ENCODE measurements at regions not wholly inside any gene's neighbourhood (a gene's known extent, or its start where the extent isn't known, plus 50 kb on each side); places are given as distances from the start of the nearest gene placed in this dataset.

DNA sequence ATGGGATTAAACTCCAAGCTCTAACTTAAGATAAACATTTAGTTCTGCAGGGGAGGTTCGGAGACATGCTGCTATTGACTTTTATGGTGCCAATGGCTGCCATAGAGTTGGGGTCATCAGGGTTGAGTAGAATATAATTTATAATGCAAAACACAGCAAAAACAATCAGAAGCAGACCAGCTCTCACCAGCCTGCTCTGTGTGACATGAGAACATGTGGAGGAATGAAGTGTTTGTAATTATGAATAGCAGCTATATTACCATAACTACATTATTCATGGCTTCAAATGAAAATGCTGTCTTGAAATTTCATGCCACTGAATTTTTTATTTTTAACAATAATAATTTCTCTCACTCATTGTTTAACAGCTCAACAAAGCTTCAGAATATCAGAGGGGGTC is 645.6 kb upstream of the CDH8 start:
- intact Hi-C loops (cut with DNase I, micrococcal nuclease) = no loop called here
- H3K27me3 Mint-ChIP-seq = no peaks in the 10 kb centered on the region
- TF ChIP-seq, protein P1, sequence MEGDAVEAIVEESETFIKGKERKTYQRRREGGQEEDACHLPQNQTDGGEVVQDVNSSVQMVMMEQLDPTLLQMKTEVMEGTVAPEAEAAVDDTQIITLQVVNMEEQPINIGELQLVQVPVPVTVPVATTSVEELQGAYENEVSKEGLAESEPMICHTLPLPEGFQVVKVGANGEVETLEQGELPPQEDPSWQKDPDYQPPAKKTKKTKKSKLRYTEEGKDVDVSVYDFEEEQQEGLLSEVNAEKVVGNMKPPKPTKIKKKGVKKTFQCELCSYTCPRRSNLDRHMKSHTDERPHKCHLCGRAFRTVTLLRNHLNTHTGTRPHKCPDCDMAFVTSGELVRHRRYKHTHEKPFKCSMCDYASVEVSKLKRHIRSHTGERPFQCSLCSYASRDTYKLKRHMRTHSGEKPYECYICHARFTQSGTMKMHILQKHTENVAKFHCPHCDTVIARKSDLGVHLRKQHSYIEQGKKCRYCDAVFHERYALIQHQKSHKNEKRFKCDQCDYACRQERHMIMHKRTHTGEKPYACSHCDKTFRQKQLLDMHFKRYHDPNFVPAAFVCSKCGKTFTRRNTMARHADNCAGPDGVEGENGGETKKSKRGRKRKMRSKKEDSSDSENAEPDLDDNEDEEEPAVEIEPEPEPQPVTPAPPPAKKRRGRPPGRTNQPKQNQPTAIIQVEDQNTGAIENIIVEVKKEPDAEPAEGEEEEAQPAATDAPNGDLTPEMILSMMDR (IDR thresholded peaks at IDR 0.05) = no peak
- peaks cover 15% of the 10 kb centered on the region for H3K9me3 Mint-ChIP-seq
- Histone ChIP-seq H3K9me3 (ENCODE audit: control insufficient read depth in 1 of 2, insufficient read depth in 1 of 2, low read length in 2 of 2) (peaks cover 18 to 20% of the 10 kb centered on the region in 2 experiments), H3K36me3 (ENCODE audit: insufficient read depth, low read length) (no peaks in the 10 kb centered on the region), H3K27ac (ENCODE audit: low read depth in 1 of 2, low read length in 2 of 2) (no peak overlapping the region), H3K4me1 (ENCODE audit: insufficient read depth, low read length) (no peaks in the 10 kb centered on the region), H3K4me3 (ENCODE audit: low read length) (no peak overlapping the region), H3K27me3 (ENCODE audit: control insufficient read depth in 1 of 2, insufficient read depth in 2 of 2, low read length in 2 of 2) (no peaks in the 10 kb centered on the region)
- ATAC-seq (ENCODE audit: poor library complexity) (no peak), DNase-seq (no peak)
- H3K4me1 Mint-ChIP-seq (ENCODE audit: low read depth) = no peaks in the 10 kb centered on the region
- no peaks in the 10 kb centered on the region for H3K36me3 Mint-ChIP-seq (ENCODE audit: low read depth)
- no peak overlapping the region for H3K27ac Mint-ChIP-seq
- ChIA-PET POLR2A (no interaction called here), CTCF (no interaction called here)
- H3K4me3 Mint-ChIP-seq = no peak overlapping the region

DNA sequence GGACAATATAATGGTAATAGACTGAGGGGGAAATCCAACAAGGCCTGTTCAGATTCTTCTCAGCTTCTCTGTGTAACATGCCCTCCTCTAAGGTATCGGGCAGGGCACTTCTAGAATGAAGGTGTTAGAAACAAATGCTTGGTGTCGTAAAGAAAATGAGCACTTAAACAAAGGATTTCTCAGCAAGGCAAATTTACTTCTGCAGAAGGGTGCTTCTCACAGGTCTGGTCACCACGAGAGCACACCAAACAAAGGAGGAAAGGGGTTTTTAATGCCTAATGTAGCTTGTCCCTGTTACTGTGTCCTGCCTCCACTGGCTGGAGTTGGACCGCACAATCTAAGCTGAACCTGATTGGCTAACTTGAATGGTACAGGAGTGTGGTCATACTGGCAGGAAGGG is 642.6 kb upstream of the CDH8 start:
- Histone ChIP-seq H3K27me3 (ENCODE audit: control insufficient read depth in 1 of 2, insufficient read depth in 2 of 2, low read length in 2 of 2) (no peaks in the 10 kb centered on the region), H3K27ac (ENCODE audit: low read depth in 1 of 2, low read length in 2 of 2) (no peak overlapping the region), H3K4me1 (ENCODE audit: insufficient read depth, low read length) (no peaks in the 10 kb centered on the region), H3K4me3 (ENCODE audit: low read length) (no peak overlapping the region), H3K36me3 (ENCODE audit: insufficient read depth, low read length) (no peaks in the 10 kb centered on the region), H3K9me3 (ENCODE audit: control insufficient read depth in 1 of 2, insufficient read depth in 1 of 2, low read length in 2 of 2) (peaks cover 8 to 18% of the 10 kb centered on the region in 2 experiments)
- Mint-ChIP-seq H3K4me1 (ENCODE audit: low read depth) (no peaks in the 10 kb centered on the region), H3K4me3 (no peak overlapping the region), H3K36me3 (ENCODE audit: low read depth) (no peaks in the 10 kb centered on the region), H3K27me3 (no peaks in the 10 kb centered on the region), H3K9me3 (peaks cover 25% of the 10 kb centered on the region), H3K27ac (no peak overlapping the region)
- ATAC-seq (ENCODE audit: poor library complexity) (no peak), DNase-seq (no peak)
- TF ChIP-seq, protein P1 (IDR thresholded peaks at IDR 0.05) = no peak
- ChIA-PET CTCF (no interaction called here), POLR2A (no interaction called here)
- intact Hi-C loops (cut with DNase I, micrococcal nuclease) = no loop called here

DNA sequence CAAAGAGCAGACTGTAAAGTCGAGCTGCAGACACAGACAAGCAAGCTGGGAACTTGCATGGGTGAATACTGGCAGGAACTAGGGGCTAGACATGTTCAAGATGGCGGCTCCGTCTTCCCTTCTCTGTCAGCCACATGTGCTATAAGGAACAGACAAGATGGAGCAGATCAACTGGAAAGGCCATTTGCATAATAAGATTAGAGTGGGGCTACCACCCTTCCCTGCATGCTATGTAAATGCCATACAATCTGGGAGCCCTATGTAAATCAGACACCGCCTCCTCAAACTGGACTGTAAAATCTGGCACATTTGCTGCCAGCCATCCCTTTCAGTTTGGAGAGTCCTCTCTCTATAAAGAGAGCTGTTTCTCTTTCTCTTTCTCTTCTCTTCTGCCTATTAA is 640.1 kb upstream of the CDH8 start:
- TF ChIP-seq, protein P1 (IDR thresholded peaks at IDR 0.05) = no peak
- H3K27ac ChIP-seq (ENCODE audit: low read depth in 1 of 2, low read length in 2 of 2) = no peak overlapping the region
- intact Hi-C loops (cut with DNase I, micrococcal nuclease) = no loop called here
- H3K9me3 ChIP-seq (ENCODE audit: control insufficient read depth in 1 of 2, insufficient read depth in 1 of 2, low read length in 2 of 2) = peaks cover 3 to 14% of the 10 kb centered on the region in 2 experiments
- Mint-ChIP-seq H3K4me1 (ENCODE audit: low read depth) (no peaks in the 10 kb centered on the region), H3K4me3 (no peak overlapping the region), H3K27ac (no peak overlapping the region), H3K36me3 (ENCODE audit: low read depth) (no peaks in the 10 kb centered on the region), H3K9me3 (peaks cover 29% of the 10 kb centered on the region), H3K27me3 (no peaks in the 10 kb centered on the region)
- POLR2A ChIA-PET = no interaction called here
- H3K36me3 ChIP-seq (ENCODE audit: insufficient read depth, low read length) = no peaks in the 10 kb centered on the region
- DNase-seq = no peak
- ATAC-seq (ENCODE audit: poor library complexity) = no peak
- H3K4me3 ChIP-seq (ENCODE audit: low read length) = no peak overlapping the region
- H3K27me3 ChIP-seq (ENCODE audit: control insufficient read depth in 1 of 2, insufficient read depth in 2 of 2, low read length in 2 of 2) = no peaks in the 10 kb centered on the region
- H3K4me1 ChIP-seq (ENCODE audit: insufficient read depth, low read length) = no peaks in the 10 kb centered on the region
- CTCF ChIA-PET = no interaction called here

Measured in CD4-positive, alpha-beta T cell (primary cell).